IMR-90 (cell line): ENCODE measurements at regions not wholly inside any gene's neighbourhood (a gene's known extent, or its start where the extent isn't known, plus 50 kb on each side); places are given as distances from the start of the nearest gene placed in this dataset.
A peak's percentile ranks its signal among the peaks of the same experiment; 100 is the strongest.

ENCODE experiments used
- ATAC-seq: fragments of 200-7000 bp; cut with Tn5 transposase; 2 replicates; pipeline ENCODE4 v1.9.1; 2020; ENCODE audit warnings: low read depth, mild to moderate bottlenecking, moderate library complexity
- BruUV-seq: library from RNA; stranded (reverse); fragments of 400-500 nt; replicated peaks from 2 replicates; lab custom pipeline; 2021; lab: Mats Ljungman, UMichigan
- CTCF ChIA-PET: fragments of 300-600 bp; formaldehyde crosslinking; extraction: SDS; loops from one replicate; lab custom pipeline; 2021; ENCODE audit warnings: antibody characterized with exemption; lab: Yijun Ruan, JAX
- POLR2A ChIA-PET: fragments of 300-600 bp; sonication (Branson Sonifier 250); formaldehyde crosslinking; loops from one replicate; lab custom pipeline; 2022; ENCODE audit warnings: antibody characterized with exemption; ENCODE audit not compliant: unreplicated experiment; lab: Charles Lee
- DNase-seq: peaks from one replicate; pipeline ENCODE4 v3.0.0; 2013
- H2AFZ ChIP-seq: replicated peaks from 2 replicates; pipeline ENCODE3; 2013; ENCODE audit warnings: low read length, mild to moderate bottlenecking; ENCODE audit not compliant: poor library complexity
- H2AK5ac ChIP-seq: 2 replicates; pipeline ENCODE4 v1.6.1; 2013; ENCODE audit warnings: low read depth, low read length, inconsistent platforms
- H2AK9ac ChIP-seq: replicated peaks from 2 replicates; pipeline ENCODE3; 2013; ENCODE audit warnings: mild to moderate bottlenecking, low read depth, low read length, moderate library complexity; ENCODE audit not compliant: poor library complexity
- H2BK120ac ChIP-seq: 2 replicates; pipeline ENCODE4 v1.6.1; 2013; ENCODE audit warnings: low read depth, low read length, inconsistent platforms
- H2BK15ac ChIP-seq: 3 replicates; pipeline ENCODE4 v1.6.1; 2013; ENCODE audit warnings: low read depth, low read length, inconsistent platforms
- H2BK20ac ChIP-seq: 2 replicates; pipeline ENCODE4 v1.6.1; 2013; ENCODE audit warnings: low read depth, mild to moderate bottlenecking, inconsistent platforms, low read length, moderate library complexity
- H2BK5ac ChIP-seq: 2 replicates; pipeline ENCODE4 v1.6.1; 2013; ENCODE audit warnings: mild to moderate bottlenecking, low read depth, low read length, inconsistent platforms; ENCODE audit not compliant: poor library complexity, severe bottlenecking
- H3K14ac ChIP-seq: replicated peaks from 2 replicates; pipeline ENCODE4 v1.6.1; 2013; ENCODE audit warnings: low read depth, low read length, inconsistent platforms
- H3K18ac ChIP-seq: 2 replicates; pipeline ENCODE4 v1.6.1; 2013; ENCODE audit warnings: low read depth, low read length, control low read depth
- H3K23ac ChIP-seq: 2 replicates; pipeline ENCODE4 v1.6.1; 2013; ENCODE audit warnings: low read depth, low read length, inconsistent platforms
- H3K27ac ChIP-seq: 2 replicates; pipeline ENCODE4 v1.5.1; 2013; ENCODE audit warnings: mild to moderate bottlenecking, control low read depth, low read length; ENCODE audit not compliant: insufficient read depth
- H3K27me3 ChIP-seq: 2 replicates; pipeline ENCODE4 v1.6.1; 2013; ENCODE audit warnings: low read length; ENCODE audit not compliant: control insufficient read depth, insufficient read depth
- H3K36me3 ChIP-seq: 2 replicates; pipeline ENCODE4 v1.6.1; 2013; ENCODE audit warnings: low read length, mixed read lengths; ENCODE audit not compliant: control insufficient read depth, insufficient read depth
- H3K4ac ChIP-seq: 2 replicates; pipeline ENCODE4 v1.6.1; 2013; ENCODE audit warnings: low read depth, low read length, inconsistent platforms
- H3K4me1 ChIP-seq: 2 replicates; pipeline ENCODE4 v1.6.1; 2013; ENCODE audit warnings: low read length, mixed read lengths; ENCODE audit not compliant: control insufficient read depth, insufficient read depth
- H3K4me2 ChIP-seq: 2 replicates; pipeline ENCODE4 v1.6.1; 2013; ENCODE audit warnings: low read depth, mild to moderate bottlenecking, control low read depth, low read length, moderate library complexity
- H3K4me3 ChIP-seq: 2 replicates; pipeline ENCODE4 v1.5.1; 2013; ENCODE audit warnings: low read depth, mild to moderate bottlenecking, control low read depth, low read length, moderate library complexity; ENCODE audit not compliant: insufficient read depth
- H3K56ac ChIP-seq: 2 replicates; pipeline ENCODE4 v1.6.1; 2013; ENCODE audit warnings: low read length, inconsistent platforms; ENCODE audit not compliant: insufficient read depth; ENCODE audit errors: extremely low read depth
- H3K79me1 ChIP-seq, 2 experiments: 2 replicates each; pipeline ENCODE4 v1.6.1; 2013; ENCODE audit warnings: low read length in 2 of 2, inconsistent platforms in 1 of 2, low read depth in 1 of 2
- H3K9ac ChIP-seq: 2 replicates; pipeline ENCODE4 v1.6.1; 2013; ENCODE audit warnings: low read depth, low read length, control low read depth
- H3K9me1 ChIP-seq: 2 replicates; pipeline ENCODE4 v1.6.1; 2013; ENCODE audit warnings: low read length, inconsistent platforms; ENCODE audit not compliant: insufficient read depth
- H3K9me3 ChIP-seq: 2 replicates; pipeline ENCODE4 v1.6.1; 2013; ENCODE audit warnings: low read length; ENCODE audit not compliant: control insufficient read depth, insufficient read depth
- H4K20me1 ChIP-seq: 2 replicates; pipeline ENCODE4 v1.6.1; 2013; ENCODE audit warnings: low read length, inconsistent platforms; ENCODE audit not compliant: insufficient read depth
- H4K5ac ChIP-seq: 2 replicates; pipeline ENCODE4 v1.6.1; 2013; ENCODE audit warnings: mild to moderate bottlenecking, low read depth, low read length, control low read depth
- H4K8ac ChIP-seq, 2 experiments: 2 replicates each; pipeline ENCODE4 v1.6.1; 2013; ENCODE audit warnings: low read depth in 2 of 2, low read length in 2 of 2, control low read depth in 1 of 2, inconsistent platforms in 1 of 2
- H4K91ac ChIP-seq: 2 replicates; pipeline ENCODE4 v1.6.1; 2013; ENCODE audit warnings: low read depth, low read length, inconsistent platforms; ENCODE audit not compliant: insufficient read depth
- BHLHE40 ChIP-seq: fragments of 150-350 bp; IDR thresholded peaks from 2 replicates; pipeline ENCODE4 v1.6.1; 2016; ENCODE audit warnings: mild to moderate bottlenecking, low read depth, low read length
- CEBPB ChIP-seq: IDR thresholded peaks from 2 replicates; pipeline ENCODE4 v1.6.1; 2012; ENCODE audit warnings: low read depth, low read length, improper control_type of control experiment
- CHD1 ChIP-seq: IDR thresholded peaks from 2 replicates; pipeline ENCODE4 v1.6.1; 2012; ENCODE audit warnings: low read depth, low read length, improper control_type of control experiment
- FOS ChIP-seq: fragments of 150-350 bp; IDR thresholded peaks from 2 replicates; pipeline ENCODE4 v1.6.1; 2016; ENCODE audit warnings: low read depth, low read length
- MAFK ChIP-seq: IDR thresholded peaks from 2 replicates; pipeline ENCODE4 v1.6.1; 2012; ENCODE audit warnings: low read depth, low read length, improper control_type of control experiment
- MAZ ChIP-seq: IDR thresholded peaks from 2 replicates; pipeline ENCODE4 v1.6.1; 2012; ENCODE audit warnings: low read depth, mild to moderate bottlenecking, low read length, improper control_type of control experiment, moderate library complexity, borderline replicate concordance
- NFE2L2 ChIP-seq: fragments of 150-350 bp; IDR thresholded peaks from 2 replicates; pipeline ENCODE4 v1.6.1; 2016; ENCODE audit warnings: low read depth, mild to moderate bottlenecking, low read length
- POLR2A ChIP-seq: IDR thresholded peaks from 2 replicates; pipeline ENCODE4 v1.6.1; 2012; ENCODE audit warnings: mild to moderate bottlenecking, low read depth, low read length
- RAD21 ChIP-seq: IDR thresholded peaks from 2 replicates; pipeline ENCODE4 v1.6.1; 2012; ENCODE audit warnings: low read length, improper control_type of control experiment
- RCOR1 ChIP-seq: IDR thresholded peaks from 2 replicates; pipeline ENCODE4 v1.6.1; 2012; ENCODE audit warnings: mild to moderate bottlenecking, low read length, improper control_type of control experiment; ENCODE audit not compliant: insufficient replicate concordance
- RFX5 ChIP-seq: IDR thresholded peaks from 2 replicates; pipeline ENCODE4 v1.8.0; 2012; ENCODE audit warnings: low read depth, mild to moderate bottlenecking, low read length, moderate library complexity
- SMC3 ChIP-seq: fragments of 150-350 bp; IDR thresholded peaks from 2 replicates; pipeline ENCODE4 v1.6.1; 2016; ENCODE audit warnings: low read depth, mild to moderate bottlenecking, antibody characterized with exemption, low read length, moderate library complexity
- dilution Hi-C: fragments of 300-500 bp; cut with HindIII; formaldehyde crosslinking; loops from one replicate; pipeline ENCODE4 v1.14.3; 2018; ENCODE audit warnings: low sequenced_read_pairs; ENCODE audit not compliant: unreplicated experiment
- in situ Hi-C: fragments of 300-500 bp; cut with MboI; formaldehyde crosslinking; loops from 3 replicates; pipeline ENCODE4 v1.14.3; 2019; ENCODE audit warnings: low sequenced_read_pairs, inconsistent platforms, mixed read lengths
- intact Hi-C: fragments of 100-400 bp; cut with micrococcal nuclease; formaldehyde crosslinking; loops from 2 replicates; pipeline ENCODE4 v1.10.0; 2022
- TF ChIP-seq, protein P1 (sequence below): fragments of 150-350 bp; IDR thresholded peaks from 2 replicates; pipeline ENCODE4 v1.6.1; 2016; ENCODE audit warnings: low read depth, mild to moderate bottlenecking, low read length, moderate library complexity, borderline replicate concordance
- TF ChIP-seq, protein P2 (sequence below): fragments of 150-350 bp; IDR thresholded peaks from 2 replicates; pipeline ENCODE4 v1.6.1; 2017; ENCODE audit warnings: mild to moderate bottlenecking, antibody characterized with exemption, low read length, low read depth
- TF ChIP-seq, protein P3 (sequence below): conservative IDR thresholded peaks from 2 replicates; pipeline ENCODE4 v1.5.1; 2012; ENCODE audit warnings: mild to moderate bottlenecking, low read depth, low read length, improper control_type of control experiment

DNA sequence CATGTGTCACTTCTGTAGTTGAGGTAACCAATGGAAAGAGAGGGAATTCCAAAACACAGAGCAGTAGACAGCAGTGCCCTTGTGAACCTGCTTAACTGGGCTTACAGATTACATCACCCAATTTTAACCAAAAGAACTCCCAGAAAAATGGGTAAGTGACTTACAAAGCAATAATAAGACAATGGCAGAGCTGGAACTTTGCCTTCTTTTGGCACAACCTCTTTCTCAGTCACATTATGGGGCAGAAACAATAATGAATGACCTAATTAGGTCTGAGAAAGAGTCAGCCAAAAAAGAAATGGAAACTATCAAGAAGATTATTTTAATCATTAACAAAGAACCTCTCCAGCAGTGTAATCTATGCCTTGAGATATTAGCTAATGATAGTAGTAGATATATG is 146.5 kb downstream of the SPATA31D1 start:
- no peaks in the 10 kb centered on the region for H4K20me1 ChIP-seq
- peaks cover 5% of the 10 kb centered on the region for H3K4me1 ChIP-seq
- H2AK5ac ChIP-seq: peak overlapping the region; percentile 45; the same call in 1 of the 2 replicates
- no peak overlapping the region for H3K14ac ChIP-seq
- intact Hi-C loops: no loop called here
- H3K56ac ChIP-seq: no peak overlapping the region
- H3K9ac ChIP-seq: no peak overlapping the region
- peak overlapping the region; percentile 46; the same call in 1 of the 2 replicates for H2BK20ac ChIP-seq
- H2AFZ ChIP-seq: no peak overlapping the region
- H3K4me3 ChIP-seq: no peak overlapping the region
- dilution Hi-C loops: no loop called here
- H3K18ac ChIP-seq: no peak overlapping the region
- H4K91ac ChIP-seq: no peak overlapping the region
- DNase-seq: no peak
- H3K79me1 ChIP-seq: no peaks in the 10 kb centered on the region
- H4K8ac ChIP-seq: no peak overlapping the region
- H2AK9ac ChIP-seq: no peak overlapping the region
- peaks cover 2% of the 10 kb centered on the region; the same call in 1 of the 2 replicates for H3K9me1 ChIP-seq
- H2BK15ac ChIP-seq: 0 out of 3 replicates have a peak overlapping the region, but pooled peaks have one; percentile 21
- H3K36me3 ChIP-seq: no peaks in the 10 kb centered on the region
- POLR2A ChIA-PET: no interaction called here
- no peak overlapping the region for H2BK5ac ChIP-seq
- H3K4me2 ChIP-seq: no peak overlapping the region
- CTCF ChIA-PET: no interaction called here
- ATAC-seq: no peak
- H2BK120ac ChIP-seq: no peak overlapping the region
- H3K23ac ChIP-seq: no peak overlapping the region
- H3K27me3 ChIP-seq: no peaks in the 10 kb centered on the region
- H4K5ac ChIP-seq: no peak overlapping the region
- H3K4ac ChIP-seq: no peak overlapping the region
- no peak overlapping the region for H3K27ac ChIP-seq
- BruUV-seq: no TSS peak
- no peaks in the 10 kb centered on the region for H3K9me3 ChIP-seq
- no peak for TF ChIP-seq BHLHE40
- TF ChIP-seq SMC3: no peak
- no peak for TF ChIP-seq MAZ
- TF ChIP-seq CHD1: no peak
- no peak for TF ChIP-seq RCOR1
- TF ChIP-seq NFE2L2: no peak
- TF ChIP-seq, protein P1, sequence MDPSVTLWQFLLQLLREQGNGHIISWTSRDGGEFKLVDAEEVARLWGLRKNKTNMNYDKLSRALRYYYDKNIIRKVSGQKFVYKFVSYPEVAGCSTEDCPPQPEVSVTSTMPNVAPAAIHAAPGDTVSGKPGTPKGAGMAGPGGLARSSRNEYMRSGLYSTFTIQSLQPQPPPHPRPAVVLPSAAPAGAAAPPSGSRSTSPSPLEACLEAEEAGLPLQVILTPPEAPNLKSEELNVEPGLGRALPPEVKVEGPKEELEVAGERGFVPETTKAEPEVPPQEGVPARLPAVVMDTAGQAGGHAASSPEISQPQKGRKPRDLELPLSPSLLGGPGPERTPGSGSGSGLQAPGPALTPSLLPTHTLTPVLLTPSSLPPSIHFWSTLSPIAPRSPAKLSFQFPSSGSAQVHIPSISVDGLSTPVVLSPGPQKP: no peak
- TF ChIP-seq CEBPB: no peak
- TF ChIP-seq POLR2A: no peak
- TF ChIP-seq, protein P2, sequence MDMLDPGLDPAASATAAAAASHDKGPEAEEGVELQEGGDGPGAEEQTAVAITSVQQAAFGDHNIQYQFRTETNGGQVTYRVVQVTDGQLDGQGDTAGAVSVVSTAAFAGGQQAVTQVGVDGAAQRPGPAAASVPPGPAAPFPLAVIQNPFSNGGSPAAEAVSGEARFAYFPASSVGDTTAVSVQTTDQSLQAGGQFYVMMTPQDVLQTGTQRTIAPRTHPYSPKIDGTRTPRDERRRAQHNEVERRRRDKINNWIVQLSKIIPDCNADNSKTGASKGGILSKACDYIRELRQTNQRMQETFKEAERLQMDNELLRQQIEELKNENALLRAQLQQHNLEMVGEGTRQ: no peak
- TF ChIP-seq, protein P3, sequence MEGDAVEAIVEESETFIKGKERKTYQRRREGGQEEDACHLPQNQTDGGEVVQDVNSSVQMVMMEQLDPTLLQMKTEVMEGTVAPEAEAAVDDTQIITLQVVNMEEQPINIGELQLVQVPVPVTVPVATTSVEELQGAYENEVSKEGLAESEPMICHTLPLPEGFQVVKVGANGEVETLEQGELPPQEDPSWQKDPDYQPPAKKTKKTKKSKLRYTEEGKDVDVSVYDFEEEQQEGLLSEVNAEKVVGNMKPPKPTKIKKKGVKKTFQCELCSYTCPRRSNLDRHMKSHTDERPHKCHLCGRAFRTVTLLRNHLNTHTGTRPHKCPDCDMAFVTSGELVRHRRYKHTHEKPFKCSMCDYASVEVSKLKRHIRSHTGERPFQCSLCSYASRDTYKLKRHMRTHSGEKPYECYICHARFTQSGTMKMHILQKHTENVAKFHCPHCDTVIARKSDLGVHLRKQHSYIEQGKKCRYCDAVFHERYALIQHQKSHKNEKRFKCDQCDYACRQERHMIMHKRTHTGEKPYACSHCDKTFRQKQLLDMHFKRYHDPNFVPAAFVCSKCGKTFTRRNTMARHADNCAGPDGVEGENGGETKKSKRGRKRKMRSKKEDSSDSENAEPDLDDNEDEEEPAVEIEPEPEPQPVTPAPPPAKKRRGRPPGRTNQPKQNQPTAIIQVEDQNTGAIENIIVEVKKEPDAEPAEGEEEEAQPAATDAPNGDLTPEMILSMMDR: no peak
- TF ChIP-seq RAD21: no peak
- no peak for TF ChIP-seq FOS
- TF ChIP-seq RFX5: no peak
- TF ChIP-seq MAFK: no peak
- in situ Hi-C loops: no loop called here
